ENCODE measurements at regions not wholly inside any gene's neighbourhood (a gene's known extent, or its start where the extent isn't known, plus 50 kb on each side); places are given as distances from the start of the nearest gene placed in this dataset.

DNA sequence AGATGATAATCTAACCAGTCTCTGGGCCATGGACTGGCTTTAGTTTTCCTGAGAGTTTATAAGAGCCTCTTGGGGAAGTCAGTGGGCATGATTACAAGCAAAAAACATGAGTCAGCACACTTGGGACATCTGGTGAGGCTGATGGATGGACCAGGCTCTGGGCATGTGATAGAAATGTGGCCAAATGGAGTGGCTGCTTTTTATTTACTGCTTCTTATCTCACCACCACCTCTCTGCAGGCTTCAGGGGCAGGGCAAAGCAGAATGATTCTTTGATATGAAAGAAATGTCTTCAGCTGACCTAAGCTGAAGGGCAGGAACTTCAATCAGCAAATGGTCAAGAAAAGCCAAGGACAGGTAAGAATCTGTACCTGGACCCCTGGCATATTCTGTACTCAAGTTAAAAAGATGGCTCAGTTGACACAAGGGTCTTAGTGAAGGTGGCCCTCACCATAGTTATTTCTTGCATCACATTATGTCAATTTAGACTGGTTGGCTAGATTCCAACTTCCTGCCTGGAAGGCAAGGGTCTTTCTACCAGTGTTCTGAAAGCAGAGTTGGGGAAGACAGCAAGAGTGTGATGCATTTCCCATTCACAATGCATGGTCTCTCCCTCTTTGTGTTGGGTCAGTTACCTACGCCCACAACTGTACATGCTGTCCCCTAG lies 162.8 kb downstream of the FASLG start:
- TF ChIP-seq FOXA1 (IDR thresholded peaks at IDR 0.05) (no peak), FOXK2 (IDR thresholded peaks at IDR 0.05) (no peak), LEF1 (IDR thresholded peaks at IDR 0.05; ENCODE audit: borderline replicate concordance) (no peak), TARDBP (IDR thresholded peaks at IDR 0.05) (no peak), BHLHE40 (IDR thresholded peaks at IDR 0.05; ENCODE audit: borderline replicate concordance) (no peak), NFRKB (IDR thresholded peaks at IDR 0.05) (no peak), SP1 (IDR thresholded peaks at IDR 0.05) (no peak), HDGF (IDR thresholded peaks at IDR 0.05; ENCODE audit: borderline replicate concordance) (no peak)

Measured in HEK293T (cell line).